GM12878 (cell line): ENCODE measurements at regions not wholly inside any gene's neighbourhood (a gene's known extent, or its start where the extent isn't known, plus 50 kb on each side); places are given as distances from the start of the nearest gene placed in this dataset.

Experiments used
- ATAC-seq: fragments of 200-7000 bp; cut with Tn5 transposase; 3 replicates; pipeline ENCODE4 v1.9.1; 2020; ENCODE audit warnings: mild to moderate bottlenecking, moderate library complexity
- BruUV-seq: library from RNA; stranded (reverse); fragments of 400-500 nt; replicated peaks from 2 replicates; lab custom pipeline; 2021; lab: Mats Ljungman, UMichigan
- CTCF ChIA-PET: fragments of 300-600 bp; sonication (Branson Sonifier 250); formaldehyde crosslinking; extraction: SDS; loops from one replicate; lab custom pipeline; 2021; ENCODE audit warnings: inconsistent platforms; lab: Yijun Ruan, JAX
- POLR2A ChIA-PET: fragments of 350-600 bp; formaldehyde crosslinking; extraction: SDS; loops from one replicate; lab custom pipeline; 2021; ENCODE audit warnings: inconsistent platforms; lab: Charles Lee
- RAD21 ChIA-PET: fragments of 300-600 bp; sonication (Branson Sonifier 250); formaldehyde crosslinking; loops from one replicate; lab custom pipeline; 2023; ENCODE audit warnings: antibody characterized with exemption; ENCODE audit not compliant: unreplicated experiment; lab: Charles Lee
- SMC1A ChIA-PET: fragments of 300-600 bp; sonication (Branson Sonifier 250); formaldehyde crosslinking; loops from one replicate; lab custom pipeline; 2023; ENCODE audit not compliant: unreplicated experiment, uncharacterized antibody; lab: Charles Lee
- DNase-seq: peaks from one replicate; pipeline ENCODE4 v3.0.0-alpha.2; 2011; ENCODE audit warnings: low read depth, low spot score
- FAIRE-seq: peaks from 3 replicates; lab custom pipeline; 2011; peaks lifted over from hg19 to GRCh38; lab: Jason Lieb, UNC
- H2AFZ ChIP-seq: 2 replicates; pipeline ENCODE4 v1.6.0; 2011; ENCODE audit warnings: low read depth, low read length, control low read depth; ENCODE audit not compliant: control insufficient read depth
- H3K27ac ChIP-seq: 2 replicates; pipeline ENCODE4 v1.5.1; 2011; ENCODE audit warnings: control low read depth; ENCODE audit not compliant: control insufficient read depth, insufficient read depth
- H3K27me3 ChIP-seq, 2 experiments: replicated peaks in 1 of 2; 2 replicates each; pipeline versions ENCODE4 v1.6.0 to v1.6.1; 2011; ENCODE audit warnings: low read length in 1 of 2; ENCODE audit not compliant: control insufficient read depth in 2 of 2, insufficient read depth in 2 of 2
- H3K36me3 ChIP-seq, 2 experiments: 2 replicates each; pipeline ENCODE4 v1.5.1; 2011; ENCODE audit warnings: low read length in 1 of 2; ENCODE audit not compliant: control insufficient read depth in 2 of 2, insufficient read depth in 2 of 2
- H3K4me1 ChIP-seq: 2 replicates; pipeline ENCODE4 v1.6.1; 2011; ENCODE audit warnings: mild to moderate bottlenecking, low read length, moderate library complexity, mixed read lengths; ENCODE audit not compliant: control insufficient read depth, insufficient read depth
- H3K4me2 ChIP-seq: 2 replicates; pipeline ENCODE4 v1.6.0; 2011; ENCODE audit warnings: control low read depth; ENCODE audit not compliant: control insufficient read depth, insufficient read depth
- H3K4me3 ChIP-seq: fragments of 200-600 bp; sonication (generic); 2 replicates; pipeline ENCODE4 v1.5.1; 2016
- H3K79me2 ChIP-seq: 2 replicates; pipeline ENCODE4 v1.6.0; 2011; ENCODE audit warnings: low read length; ENCODE audit not compliant: control insufficient read depth, insufficient read depth
- H3K9ac ChIP-seq: 2 replicates; pipeline ENCODE4 v1.8.0; 2011; ENCODE audit warnings: low read length, control low read depth, mixed read lengths; ENCODE audit not compliant: control insufficient read depth, insufficient read depth
- H3K9me3 ChIP-seq: replicated peaks from 3 replicates; pipeline ENCODE4 v1.5.1; 2011; ENCODE audit warnings: mild to moderate bottlenecking, low read length; ENCODE audit not compliant: control insufficient read depth, insufficient read depth
- H4K20me1 ChIP-seq: 2 replicates; pipeline ENCODE4 v1.6.0; 2011; ENCODE audit not compliant: control insufficient read depth, insufficient read depth
- ETV6 ChIP-seq, 2 experiments: fragments of 450-650 bp in 1 of 2; IDR thresholded peaks in 1 of 2; conservative IDR thresholded peaks in 1 of 2; 2 replicates each; pipeline ENCODE4 v1.6.1; 2014; ENCODE audit warnings: antibody characterized with exemption in 1 of 2, borderline replicate concordance in 1 of 2, low read depth in 1 of 2, mild to moderate bottlenecking in 1 of 2, moderate library complexity in 1 of 2
- MEF2A ChIP-seq: IDR thresholded peaks from 2 replicates; pipeline ENCODE4 v1.6.1; 2011; ENCODE audit warnings: low read depth, mild to moderate bottlenecking, low read length, moderate library complexity; ENCODE audit not compliant: insufficient read depth
- NBN ChIP-seq: fragments of 450-650 bp; IDR thresholded peaks from 2 replicates; pipeline ENCODE4 v1.6.1; 2016
- POU2F2 ChIP-seq: IDR thresholded peaks from 3 replicates; pipeline ENCODE4 v1.6.1; 2011; ENCODE audit warnings: low read depth, mild to moderate bottlenecking, low read length, borderline replicate concordance
- RAD21 ChIP-seq: IDR thresholded peaks from 2 replicates; pipeline ENCODE4 v1.6.1; 2011; ENCODE audit warnings: mild to moderate bottlenecking, low read depth, low read length, moderate library complexity; ENCODE audit not compliant: insufficient read depth
- SIN3A ChIP-seq: IDR thresholded peaks from 2 replicates; pipeline ENCODE4 v1.6.1; 2012; ENCODE audit warnings: low read depth, low read length, improper control_type of control experiment
- ZBED1 ChIP-seq: IDR thresholded peaks from 2 replicates; pipeline ENCODE4 v1.6.1; 2016; ENCODE audit warnings: borderline replicate concordance
- WGBS: methylation state at CpG from one replicate; pipeline ENCODE4 v1.1.6; 2016; ENCODE audit warnings: low lambda C conversion rate; ENCODE audit not compliant: insufficient replicate concordance, insufficient coverage; ENCODE audit errors: missing lambda C conversion rate; 5-methylcytosine and 5-hydroxymethylcytosine counted together
- in situ Hi-C: fragments of 300-500 bp; cut with MboI; formaldehyde crosslinking; loops from 9 replicates; pipeline ENCODE4 v1.14.3; 2018; ENCODE audit warnings: mixed read lengths
- intact Hi-C: fragments of 100-400 bp; cut with micrococcal nuclease; formaldehyde crosslinking; loops from one replicate; pipeline ENCODE4 v1.14.2; 2022; ENCODE audit not compliant: unreplicated experiment
- TF ChIP-seq, protein P1 (sequence below): fragments of 450-650 bp; formaldehyde crosslinking; IDR thresholded peaks from 2 replicates; pipeline ENCODE4 v1.4.0; 2022; ENCODE audit warnings: mild to moderate bottlenecking, moderate library complexity
- TF ChIP-seq, protein P2 (sequence below): IDR thresholded peaks from 2 replicates; pipeline ENCODE4 v1.6.1; 2011; ENCODE audit warnings: borderline replicate concordance, low read depth, mild to moderate bottlenecking, moderate library complexity, mixed read lengths, low read length; ENCODE audit not compliant: insufficient read depth; ENCODE audit errors: extremely low read length
- TF ChIP-seq, protein P3 (sequence below): IDR thresholded peaks from 2 replicates; pipeline ENCODE4 v1.6.1; 2011; ENCODE audit warnings: borderline replicate concordance, low read depth, mild to moderate bottlenecking, moderate library complexity, low read length; ENCODE audit not compliant: insufficient read depth, poor library complexity, severe bottlenecking
- TF ChIP-seq, protein P4 (sequence below): IDR thresholded peaks from 2 replicates; pipeline ENCODE4 v1.6.1; 2012; ENCODE audit warnings: low read depth, low read length, improper control_type of control experiment

DNA sequence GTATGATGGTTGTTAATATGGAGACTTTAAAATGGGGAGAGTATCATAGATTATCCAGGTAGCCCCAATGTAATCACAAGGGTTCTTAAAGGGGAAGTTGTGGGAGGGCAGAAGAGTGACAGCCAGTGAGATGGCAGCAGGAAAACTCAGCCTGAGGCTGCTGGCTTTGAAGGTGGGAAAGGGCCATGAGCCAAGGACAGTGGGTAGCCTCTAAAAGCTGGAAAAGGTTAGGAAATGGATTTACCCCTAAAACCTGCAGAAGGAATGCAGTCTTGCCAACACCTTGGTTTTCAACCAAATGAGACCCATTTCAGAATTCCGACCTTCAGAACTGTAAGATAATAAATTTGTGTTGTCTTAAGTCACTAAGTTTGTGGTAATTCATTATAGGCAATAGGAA is 68.8 kb upstream of the BLTP1 start (continued):
- TF ChIP-seq, protein P1, sequence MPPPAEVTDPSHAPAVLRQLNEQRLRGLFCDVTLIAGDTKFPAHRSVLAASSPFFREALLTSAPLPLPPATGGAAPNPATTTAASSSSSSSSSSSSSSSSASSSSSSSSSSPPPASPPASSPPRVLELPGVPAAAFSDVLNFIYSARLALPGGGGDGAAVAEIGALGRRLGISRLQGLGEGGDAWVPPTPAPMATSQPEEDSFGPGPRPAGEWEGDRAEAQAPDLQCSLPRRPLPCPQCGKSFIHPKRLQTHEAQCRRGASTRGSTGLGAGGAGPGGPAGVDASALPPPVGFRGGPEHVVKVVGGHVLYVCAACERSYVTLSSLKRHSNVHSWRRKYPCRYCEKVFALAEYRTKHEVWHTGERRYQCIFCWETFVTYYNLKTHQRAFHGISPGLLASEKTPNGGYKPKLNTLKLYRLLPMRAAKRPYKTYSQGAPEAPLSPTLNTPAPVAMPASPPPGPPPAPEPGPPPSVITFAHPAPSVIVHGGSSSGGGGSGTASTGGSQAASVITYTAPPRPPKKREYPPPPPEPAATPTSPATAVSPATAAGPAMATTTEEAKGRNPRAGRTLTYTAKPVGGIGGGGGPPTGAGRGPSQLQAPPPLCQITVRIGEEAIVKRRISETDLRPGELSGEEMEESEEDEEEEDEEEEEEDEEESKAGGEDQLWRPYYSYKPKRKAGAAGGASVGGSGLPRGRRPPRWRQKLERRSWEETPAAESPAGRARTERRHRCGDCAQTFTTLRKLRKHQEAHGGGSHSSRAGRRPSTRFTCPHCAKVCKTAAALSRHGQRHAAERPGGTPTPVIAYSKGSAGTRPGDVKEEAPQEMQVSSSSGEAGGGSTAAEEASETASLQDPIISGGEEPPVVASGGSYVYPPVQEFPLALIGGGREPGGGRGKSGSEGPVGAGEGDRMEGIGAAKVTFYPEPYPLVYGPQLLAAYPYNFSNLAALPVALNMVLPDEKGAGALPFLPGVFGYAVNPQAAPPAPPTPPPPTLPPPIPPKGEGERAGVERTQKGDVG = no peak
- TF ChIP-seq MEF2A (no peak), SIN3A (no peak)
- TF ChIP-seq, protein P2, sequence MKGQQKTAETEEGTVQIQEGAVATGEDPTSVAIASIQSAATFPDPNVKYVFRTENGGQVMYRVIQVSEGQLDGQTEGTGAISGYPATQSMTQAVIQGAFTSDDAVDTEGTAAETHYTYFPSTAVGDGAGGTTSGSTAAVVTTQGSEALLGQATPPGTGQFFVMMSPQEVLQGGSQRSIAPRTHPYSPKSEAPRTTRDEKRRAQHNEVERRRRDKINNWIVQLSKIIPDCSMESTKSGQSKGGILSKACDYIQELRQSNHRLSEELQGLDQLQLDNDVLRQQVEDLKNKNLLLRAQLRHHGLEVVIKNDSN = no peak

DNA sequence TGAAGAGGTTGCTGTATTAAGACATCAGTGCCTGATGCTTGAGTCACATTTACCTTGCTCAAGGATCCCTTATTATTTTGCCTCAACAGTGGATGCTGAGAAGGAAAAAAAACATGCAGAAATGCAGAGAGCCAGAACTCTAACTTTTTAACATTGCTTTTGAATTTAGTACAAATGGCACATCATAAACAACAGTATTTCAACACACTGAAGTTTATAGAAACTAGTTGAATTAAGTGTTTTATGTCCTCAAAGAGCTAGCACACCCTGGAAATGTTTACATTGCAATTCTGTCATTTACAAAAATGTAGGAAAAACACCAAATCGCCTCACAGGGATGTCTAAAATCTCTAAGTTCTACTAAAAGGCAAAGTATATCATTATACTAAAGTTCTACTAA is 69.5 kb upstream of the BLTP1 start:
- TF ChIP-seq POU2F2 = no peak
- TF ChIP-seq NBN = no peak
- TF ChIP-seq, protein P1 = no peak
- TF ChIP-seq, protein P3, sequence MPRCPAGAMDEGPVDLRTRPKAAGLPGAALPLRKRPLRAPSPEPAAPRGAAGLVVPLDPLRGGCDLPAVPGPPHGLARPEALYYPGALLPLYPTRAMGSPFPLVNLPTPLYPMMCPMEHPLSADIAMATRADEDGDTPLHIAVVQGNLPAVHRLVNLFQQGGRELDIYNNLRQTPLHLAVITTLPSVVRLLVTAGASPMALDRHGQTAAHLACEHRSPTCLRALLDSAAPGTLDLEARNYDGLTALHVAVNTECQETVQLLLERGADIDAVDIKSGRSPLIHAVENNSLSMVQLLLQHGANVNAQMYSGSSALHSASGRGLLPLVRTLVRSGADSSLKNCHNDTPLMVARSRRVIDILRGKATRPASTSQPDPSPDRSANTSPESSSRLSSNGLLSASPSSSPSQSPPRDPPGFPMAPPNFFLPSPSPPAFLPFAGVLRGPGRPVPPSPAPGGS = no peak
- TF ChIP-seq ZBED1 = no peak
- TF ChIP-seq, protein P4, sequence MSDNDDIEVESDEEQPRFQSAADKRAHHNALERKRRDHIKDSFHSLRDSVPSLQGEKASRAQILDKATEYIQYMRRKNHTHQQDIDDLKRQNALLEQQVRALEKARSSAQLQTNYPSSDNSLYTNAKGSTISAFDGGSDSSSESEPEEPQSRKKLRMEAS = no peak
- TF ChIP-seq ETV6 (conservative IDR thresholded peaks at IDR 0.05 in 1 of 2, IDR thresholded peaks at IDR 0.05 in 1 of 2; ENCODE audit: borderline replicate concordance in 1 of 2, low read depth in 1 of 2) = no peak
- TF ChIP-seq RAD21 = no peak
- TF ChIP-seq, all 136 proteins: peak for 0
- Histone ChIP-seq H3K9me3 (no peaks in the 10 kb centered on the region), H3K4me1 (no peaks in the 10 kb centered on the region), H3K9ac (no peak overlapping the region), H3K36me3 (no peaks in the 10 kb centered on the region), H4K20me1 (no peaks in the 10 kb centered on the region), H2AFZ (no peak overlapping the region), H3K79me2 (no peaks in the 10 kb centered on the region), H3K4me3 (no peak overlapping the region), H3K27me3 (no peaks in the 10 kb centered on the region), H3K4me2 (no peak overlapping the region), H3K27ac (no peak overlapping the region)
- ATAC-seq = no peak
- ChIA-PET SMC1A (no interaction called here), POLR2A (no interaction called here), CTCF (no interaction called here), RAD21 (no interaction called here)
- 0% methylated on average over 1 of the region's 1 CpG for WGBS
- DNase-seq = no peak
- in situ Hi-C loops = no loop called here
- no peak for FAIRE-seq
- intact Hi-C loops = no loop called here
- no TSS peak for BruUV-seq
